HG03108 (cell line): ENCODE measurements at regions not wholly inside any gene's neighbourhood (a gene's known extent, or its start where the extent isn't known, plus 50 kb on each side); places are given as distances from the start of the nearest gene placed in this dataset.
A peak's percentile ranks its signal among the peaks of the same experiment; 100 is the strongest.

Experiments used
- ATAC-seq: cut with Tn5 transposase; IDR thresholded peaks from one replicate; pipeline ENCODE4 v1.9.1; 2021; ENCODE audit warnings: moderate library complexity; ENCODE audit not compliant: unreplicated experiment

- no peak for ATAC-seq
These were observed 50.3 kb downstream of the UTRN start for GRCh38 chr6:144335311-144335861.

- ATAC-seq: peak; percentile 62
These were observed 50.8 kb downstream of the UTRN start for GRCh38 chr6:144335914-144336313.

GRCh38 chr6:144336900-144337299 lies 51.8 kb downstream of the UTRN start:
- no peak for ATAC-seq

GRCh38 chr6:144338474-144338873 lies 53.3 kb downstream of the UTRN start:
- no peak for ATAC-seq

GRCh38 chr6:144338951-144339700 lies 54.0 kb downstream of the UTRN start:
- no peak for ATAC-seq

- no peak for ATAC-seq
These were observed 54.8 kb downstream of the UTRN start for GRCh38 chr6:144339859-144340452.

- no peak for ATAC-seq
These were observed 55.6 kb downstream of the UTRN start for GRCh38 chr6:144340541-144341371.

- no peak for ATAC-seq
These were observed 56.8 kb downstream of the UTRN start for GRCh38 chr6:144341831-144342527.

- ATAC-seq: peak; percentile 60
These were observed 58.7 kb downstream of the UTRN start for GRCh38 chr6:144343701-144344428.

- ATAC-seq: peak; percentile 39
These were observed 59.5 kb downstream of the UTRN start for GRCh38 chr6:144344646-144345045.

GRCh38 chr6:144345451-144345850 lies 60.3 kb downstream of the UTRN start:
- no peak for ATAC-seq

GRCh38 chr6:144346719-144347447 lies 61.7 kb downstream of the UTRN start:
- no peak for ATAC-seq

GRCh38 chr6:144347448-144347759 lies 62.3 kb downstream of the UTRN start:
- ATAC-seq: no peak

- ATAC-seq: no peak
These were observed 62.8 kb downstream of the UTRN start for GRCh38 chr6:144347933-144348332.

GRCh38 chr6:144349690-144350527 lies 64.8 kb downstream of the UTRN start:
- peak; percentile 36 for ATAC-seq

GRCh38 chr6:144350528-144350880 lies 65.4 kb downstream of the UTRN start:
- no peak for ATAC-seq

GRCh38 chr6:144351379-144352127 lies 66.4 kb downstream of the UTRN start:
- no peak for ATAC-seq

- ATAC-seq: peak; percentile 39
These were observed 67.2 kb downstream of the UTRN start for GRCh38 chr6:144352331-144352730.
